HG03039 (cell line): ENCODE measurements at regions not wholly inside any gene's neighbourhood (a gene's known extent, or its start where the extent isn't known, plus 50 kb on each side); places are given as distances from the start of the nearest gene placed in this dataset.

Source experiments
- ATAC-seq: cut with Tn5 transposase; IDR thresholded peaks from one replicate; pipeline ENCODE4 v1.9.1; 2021; ENCODE audit warnings: mild to moderate bottlenecking, moderate library complexity; ENCODE audit not compliant: unreplicated experiment

GRCh38 chr3:70899816-70900215, 587.4 kb upstream of the MDFIC2 start:
- no peak for ATAC-seq

- no peak for ATAC-seq
Observed at GRCh38 chr3:70890020-70890394, 577.6 kb upstream of the MDFIC2 start.

GRCh38 chr3:70889162-70890019, 577.0 kb upstream of the MDFIC2 start:
- no peak for ATAC-seq

GRCh38 chr3:70885636-70886035, 573.2 kb upstream of the MDFIC2 start:
- no peak for ATAC-seq

GRCh38 chr3:70882104-70882503, 569.7 kb upstream of the MDFIC2 start:
- no peak for ATAC-seq

DNA sequence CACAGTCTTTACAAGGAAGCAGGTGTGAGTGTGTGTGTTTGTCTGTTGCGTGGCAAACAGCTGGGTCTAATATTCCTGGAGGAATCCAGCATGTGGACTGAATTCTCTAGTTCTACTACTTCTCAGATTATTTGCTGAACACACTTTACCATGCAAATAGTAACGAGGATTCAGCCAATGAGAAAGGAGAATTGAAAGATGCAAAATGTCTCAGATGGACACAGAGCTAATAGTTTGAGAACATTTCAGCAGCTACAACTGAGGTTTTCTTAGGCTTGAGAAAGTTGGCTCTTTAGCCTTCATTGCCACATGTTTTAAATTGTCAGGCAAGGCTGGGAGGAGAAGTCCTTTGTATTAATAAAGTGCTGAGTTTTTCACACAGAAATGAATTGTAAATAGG, 568.0 kb upstream of the MDFIC2 start:
- no peak for ATAC-seq

DNA sequence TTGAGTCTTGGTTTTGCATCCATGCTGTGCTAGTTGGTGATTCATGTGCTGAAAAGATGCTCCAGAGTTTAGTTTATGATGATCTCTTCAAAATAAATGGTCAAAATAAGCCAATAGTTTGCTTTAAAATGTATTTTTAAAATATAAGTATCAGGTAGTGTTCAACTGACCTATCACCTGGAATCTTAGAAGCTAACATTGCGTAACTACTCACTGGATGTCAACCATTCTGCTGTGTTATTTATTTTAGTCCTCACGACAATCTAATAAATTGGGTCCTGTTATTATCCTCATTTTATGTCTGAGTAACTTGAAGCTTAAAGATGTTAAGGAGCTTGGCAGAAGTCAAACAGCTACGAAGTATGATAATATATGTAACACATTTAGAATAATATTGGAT, 563.7 kb upstream of the MDFIC2 start:
- ATAC-seq = no peak

DNA sequence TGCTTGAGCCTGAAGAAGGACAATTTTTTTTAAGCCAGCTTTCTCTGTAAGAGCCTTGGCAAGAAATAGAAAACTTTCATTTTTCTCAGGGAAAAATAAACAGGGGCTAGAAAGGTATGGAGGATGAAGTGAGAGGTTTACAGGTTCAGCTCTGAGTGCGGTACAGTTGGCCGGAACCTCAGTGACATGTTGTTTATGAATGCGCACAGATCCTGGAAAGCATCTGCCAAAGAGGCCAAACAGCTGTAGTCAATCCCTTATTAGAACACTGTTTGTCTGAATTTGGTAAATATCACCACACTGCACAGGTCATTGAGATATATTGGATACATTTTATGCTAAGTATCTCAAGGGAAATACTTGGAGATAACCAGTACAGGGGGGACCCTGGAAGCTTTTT, 561.8 kb upstream of the MDFIC2 start:
- ATAC-seq = no peak

GRCh38 chr3:70873686-70874085, 561.2 kb upstream of the MDFIC2 start:
- no peak for ATAC-seq

DNA sequence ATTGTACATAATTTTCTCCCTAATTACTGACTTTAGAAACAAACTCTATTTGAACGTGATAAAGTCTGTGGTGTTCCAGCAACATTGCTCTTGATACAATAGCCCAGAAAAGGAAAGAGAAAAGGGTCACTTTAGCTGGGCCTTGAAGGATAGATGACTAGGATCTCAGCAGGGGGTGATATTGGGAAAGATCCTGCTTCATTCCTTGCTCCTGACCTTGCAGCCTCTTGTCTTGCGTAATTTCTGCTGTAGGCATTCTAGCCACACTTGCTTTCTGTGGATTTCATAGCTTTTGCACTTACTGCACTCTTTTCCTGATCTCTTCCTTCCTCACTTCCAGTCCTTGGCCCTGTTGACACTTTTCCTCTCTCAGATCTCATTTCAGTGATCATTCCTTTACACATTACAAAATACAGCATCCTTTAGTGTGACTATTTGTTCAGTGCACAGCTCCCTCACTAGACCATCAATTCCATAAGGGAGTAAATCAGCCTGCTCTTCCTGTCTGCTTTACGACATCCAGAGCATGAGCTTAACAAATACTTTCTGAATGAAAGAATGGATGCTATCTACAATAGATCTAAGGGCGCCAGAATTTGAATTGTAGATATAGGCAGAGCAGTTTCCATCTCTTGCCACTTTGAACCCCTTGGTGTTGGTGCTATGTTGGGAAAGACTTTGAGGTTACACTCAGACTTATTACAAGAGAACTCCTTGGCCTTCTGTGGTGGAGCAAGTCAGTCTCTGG, 559.6 kb upstream of the MDFIC2 start:
- no peak for ATAC-seq

DNA sequence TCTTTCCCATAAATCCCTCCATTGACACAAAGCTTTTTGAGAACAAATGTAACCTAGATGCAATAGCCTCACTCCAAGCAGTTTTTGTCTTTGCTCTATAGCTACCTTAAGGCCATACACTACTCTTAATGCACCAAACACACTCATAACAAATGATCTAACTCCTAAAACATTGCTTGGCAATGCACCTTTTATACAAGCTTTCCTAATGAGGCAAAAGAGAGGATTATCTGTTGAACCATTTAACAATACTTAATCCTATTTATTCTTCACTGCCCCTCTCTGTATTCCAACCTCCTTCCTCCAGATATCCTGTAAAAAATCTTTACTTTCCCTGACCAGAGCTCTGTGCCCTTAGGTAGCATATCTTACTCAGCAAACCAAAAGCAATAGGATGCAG, 558.1 kb upstream of the MDFIC2 start:
- no peak for ATAC-seq

- no peak for ATAC-seq
Observed at GRCh38 chr3:70868561-70868960, 556.1 kb upstream of the MDFIC2 start.

- ATAC-seq = no peak
Observed at GRCh38 chr3:70863049-70863448, 550.6 kb upstream of the MDFIC2 start.

DNA sequence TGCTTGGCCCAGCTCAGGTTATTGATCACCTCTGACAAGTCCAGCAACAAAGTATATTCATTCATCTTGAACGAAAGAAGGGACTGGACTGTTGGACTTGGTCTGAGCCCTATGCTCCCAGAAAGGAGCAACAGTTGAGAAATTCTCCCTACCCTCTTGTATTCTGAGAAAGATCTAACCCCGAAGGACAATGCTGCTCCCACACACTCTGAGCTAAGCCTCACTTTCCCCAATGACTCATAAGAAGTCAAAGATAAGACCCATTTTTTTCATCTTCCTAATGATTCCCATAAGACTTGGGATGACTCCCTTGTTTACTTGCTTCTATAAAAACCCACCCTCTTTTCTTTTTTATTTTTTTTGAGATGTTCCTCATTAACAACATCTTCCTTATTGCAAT, 549.4 kb upstream of the MDFIC2 start:
- no peak for ATAC-seq

GRCh38 chr3:70861234-70861633, 548.8 kb upstream of the MDFIC2 start:
- ATAC-seq = no peak

DNA sequence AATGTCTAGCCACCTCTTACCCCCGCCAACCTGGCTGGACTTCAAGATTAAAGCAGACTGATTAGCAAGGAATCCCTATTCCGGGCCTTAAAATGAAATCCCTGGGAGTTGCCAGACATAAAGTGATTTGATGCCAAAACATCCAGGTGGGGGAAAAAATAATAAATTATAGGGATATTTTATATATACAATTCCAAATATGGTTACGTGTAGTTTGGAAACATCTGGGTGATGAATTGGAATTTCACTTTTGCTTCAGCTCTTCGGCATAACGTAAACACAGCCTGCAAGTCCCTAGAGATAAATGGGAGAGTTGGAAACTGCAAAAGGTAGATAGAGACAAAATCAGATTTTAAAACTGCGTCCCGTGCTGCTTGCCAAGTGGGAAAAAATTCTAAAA, 545.5 kb upstream of the MDFIC2 start:
- no peak for ATAC-seq

DNA sequence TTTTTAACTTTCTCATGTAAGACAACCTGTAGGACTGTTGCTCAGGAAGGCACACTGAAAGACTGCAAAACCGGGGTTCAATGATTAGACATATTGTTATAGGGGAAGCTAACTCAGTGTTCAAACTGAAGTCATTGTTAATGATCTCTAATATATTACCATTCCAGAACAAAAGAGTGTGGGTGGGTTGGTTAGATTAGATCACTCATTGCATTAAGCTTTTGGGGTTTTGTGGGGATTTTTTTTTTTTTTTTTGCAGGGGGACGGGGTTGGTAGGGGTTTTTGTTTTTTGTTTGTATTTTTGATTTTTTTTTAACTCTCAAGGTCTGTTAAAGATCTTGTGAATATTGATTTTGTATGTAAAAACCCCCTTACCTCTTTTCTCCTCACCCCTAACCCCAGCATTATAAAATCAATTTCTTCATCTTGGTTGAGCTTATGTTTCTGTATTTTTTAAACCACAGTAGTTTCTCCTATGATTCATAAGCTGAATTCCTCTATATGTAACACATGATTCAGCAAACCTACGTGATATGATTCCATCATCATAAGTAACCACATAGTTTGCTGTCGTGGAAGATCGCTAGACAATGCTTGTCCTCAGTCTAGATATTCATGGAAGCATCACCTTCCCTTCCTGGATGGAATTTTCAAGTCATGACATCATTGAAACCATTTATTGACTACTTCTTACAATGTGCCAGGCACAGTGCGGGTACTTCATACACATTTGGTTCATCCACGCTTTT, 544.1 kb upstream of the MDFIC2 start:
- no peak for ATAC-seq

- no peak for ATAC-seq
Observed at GRCh38 chr3:70855149-70855548, 542.7 kb upstream of the MDFIC2 start.

DNA sequence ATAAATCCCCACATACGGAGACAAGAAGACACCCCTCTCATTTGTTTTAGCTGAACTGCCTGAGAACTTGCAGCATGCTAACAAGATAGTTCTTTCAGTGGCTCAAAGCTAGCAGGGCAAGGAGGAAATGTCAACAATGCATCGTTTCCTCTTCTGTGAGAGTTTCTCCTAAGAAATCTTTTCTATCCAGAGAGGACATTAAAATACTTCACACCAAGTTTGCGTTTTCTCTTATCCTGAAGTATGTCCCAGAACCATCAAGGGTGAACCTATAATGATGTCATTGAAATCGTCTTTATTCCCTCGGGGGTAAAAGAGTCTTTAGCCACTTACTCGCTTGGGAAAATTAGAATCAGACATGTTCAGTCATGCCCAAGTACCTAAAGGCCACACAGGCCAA, 541.7 kb upstream of the MDFIC2 start:
- no peak for ATAC-seq

- ATAC-seq = no peak
Observed at GRCh38 chr3:70853161-70853944, 540.9 kb upstream of the MDFIC2 start.
